ENCODE measurements at regions not wholly inside any gene's neighbourhood (a gene's known extent, or its start where the extent isn't known, plus 50 kb on each side); places are given as distances from the start of the nearest gene placed in this dataset.

GRCh38 chr2:198308368-198308767 lies 504.0 kb downstream of the PLCL1 start:
- no peak for DNase-seq (ENCODE audit: low read depth in 2 of 2)
- no peak for TF ChIP-seq CTCF (IDR thresholded peaks at IDR 0.05; ENCODE audit: low read depth, low read length)
- no peak overlapping the region for H3K4me3 ChIP-seq (replicated peaks in 1 of 2; ENCODE audit: low read depth in 2 of 2, low read length in 2 of 2)

- no peak for DNase-seq (ENCODE audit: low read depth in 2 of 2)
- no peak for TF ChIP-seq CTCF (IDR thresholded peaks at IDR 0.05; ENCODE audit: low read depth, low read length)
- H3K4me3 ChIP-seq (replicated peaks in 1 of 2; ENCODE audit: low read depth in 2 of 2, low read length in 2 of 2): no peak overlapping the region
Observed at GRCh38 chr2:198307093-198307492, 502.7 kb downstream of the PLCL1 start.

- H3K4me3 ChIP-seq (replicated peaks in 1 of 2; ENCODE audit: low read depth in 2 of 2, low read length in 2 of 2): no peak overlapping the region
- no peak for TF ChIP-seq CTCF (IDR thresholded peaks at IDR 0.05; ENCODE audit: low read depth, low read length)
- DNase-seq (ENCODE audit: low read depth in 2 of 2): no peak
Observed at GRCh38 chr2:198304859-198305258, 500.5 kb downstream of the PLCL1 start.

- DNase-seq (ENCODE audit: low read depth in 2 of 2): no peak
- H3K4me3 ChIP-seq (replicated peaks in 1 of 2; ENCODE audit: low read depth in 2 of 2, low read length in 2 of 2): no peak overlapping the region
- no peak for TF ChIP-seq CTCF (IDR thresholded peaks at IDR 0.05; ENCODE audit: low read depth, low read length)
Observed at GRCh38 chr2:198297350-198297749, 493.0 kb downstream of the PLCL1 start.

- peak; percentile 65 to 71 for DNase-seq (ENCODE audit: low read depth in 2 of 2)
- H3K4me3 ChIP-seq (replicated peaks in 1 of 2; ENCODE audit: low read depth in 2 of 2, low read length in 2 of 2): no peak overlapping the region
- peak; percentile 73 for TF ChIP-seq CTCF (IDR thresholded peaks at IDR 0.05; ENCODE audit: low read depth, low read length)
Observed at GRCh38 chr2:198296665-198297308, 492.4 kb downstream of the PLCL1 start.

GRCh38 chr2:198293281-198293680 lies 488.9 kb downstream of the PLCL1 start:
- H3K4me3 ChIP-seq (replicated peaks in 1 of 2; ENCODE audit: low read depth in 2 of 2, low read length in 2 of 2): no peak overlapping the region
- DNase-seq (ENCODE audit: low read depth in 2 of 2): no peak
- no peak for TF ChIP-seq CTCF (IDR thresholded peaks at IDR 0.05; ENCODE audit: low read depth, low read length)

- no peak for TF ChIP-seq CTCF (IDR thresholded peaks at IDR 0.05; ENCODE audit: low read depth, low read length)
- DNase-seq (ENCODE audit: low read depth in 2 of 2): no peak
- no peak overlapping the region for H3K4me3 ChIP-seq (replicated peaks in 1 of 2; ENCODE audit: low read depth in 2 of 2, low read length in 2 of 2)
Observed at GRCh38 chr2:198289811-198290210, 485.4 kb downstream of the PLCL1 start.
